HCT116 (cell line): ENCODE measurements at regions not wholly inside any gene's neighbourhood (a gene's known extent, or its start where the extent isn't known, plus 50 kb on each side); places are given as distances from the start of the nearest gene placed in this dataset.

Source experiments
- CEBPB ChIP-seq: IDR thresholded peaks from 2 replicates; pipeline ENCODE4 v1.6.1; 2012; ENCODE audit warnings: low read depth
- EZH2phosphoT487 ChIP-seq: fragments of 200-600 bp; IDR thresholded peaks from 2 replicates; pipeline ENCODE4 v1.6.1; 2018; ENCODE audit warnings: antibody characterized with exemption, borderline replicate concordance
- ZNF274 ChIP-seq: fragments of 200-500 bp; sonication (Bioruptor generic); IDR thresholded peaks from 2 replicates; pipeline ENCODE4 v1.6.1; 2014; ENCODE audit warnings: mild to moderate bottlenecking, low read depth, low read length, inconsistent platforms
- TF ChIP-seq, protein P1 (sequence below), 3 experiments: fragments of 200-600 bp in 1 of 3; sonication (generic) in 1 of 3; IDR thresholded peaks in 2 of 3; conservative IDR thresholded peaks in 1 of 3; 2 replicates each; pipeline ENCODE4 v1.5.1; 2012 to 2017; ENCODE audit warnings: low read depth in 2 of 3, low read length in 2 of 3, antibody characterized with exemption in 1 of 3, borderline replicate concordance in 1 of 3, control low read depth in 1 of 3, mild to moderate bottlenecking in 1 of 3, mixed read lengths in 1 of 3, mixed run types in 1 of 3, moderate library complexity in 1 of 3; ENCODE audit not compliant: insufficient read depth in 1 of 3

DNA sequence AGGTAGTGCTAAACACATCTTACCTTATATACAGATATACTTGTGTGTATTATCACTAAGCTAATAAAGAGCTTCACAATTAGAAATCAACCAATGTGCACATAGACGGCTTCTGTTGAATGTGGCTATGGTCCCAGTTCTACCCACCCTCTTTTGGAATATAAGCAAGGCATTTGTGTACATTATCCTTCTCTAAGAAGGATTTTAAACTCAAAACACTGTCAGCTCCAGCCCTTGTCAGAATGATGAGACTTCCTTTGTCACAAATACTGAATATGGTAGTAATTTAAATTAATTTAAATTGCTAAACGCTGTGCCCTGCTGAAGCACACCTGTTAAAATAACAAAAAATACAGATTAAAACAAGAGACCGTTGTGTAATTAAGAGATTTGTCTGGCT lies 107.9 kb upstream of the GRAMD2B start:
- TF ChIP-seq EZH2phosphoT487, result no peak
- TF ChIP-seq ZNF274, result no peak
- TF ChIP-seq, protein P1, sequence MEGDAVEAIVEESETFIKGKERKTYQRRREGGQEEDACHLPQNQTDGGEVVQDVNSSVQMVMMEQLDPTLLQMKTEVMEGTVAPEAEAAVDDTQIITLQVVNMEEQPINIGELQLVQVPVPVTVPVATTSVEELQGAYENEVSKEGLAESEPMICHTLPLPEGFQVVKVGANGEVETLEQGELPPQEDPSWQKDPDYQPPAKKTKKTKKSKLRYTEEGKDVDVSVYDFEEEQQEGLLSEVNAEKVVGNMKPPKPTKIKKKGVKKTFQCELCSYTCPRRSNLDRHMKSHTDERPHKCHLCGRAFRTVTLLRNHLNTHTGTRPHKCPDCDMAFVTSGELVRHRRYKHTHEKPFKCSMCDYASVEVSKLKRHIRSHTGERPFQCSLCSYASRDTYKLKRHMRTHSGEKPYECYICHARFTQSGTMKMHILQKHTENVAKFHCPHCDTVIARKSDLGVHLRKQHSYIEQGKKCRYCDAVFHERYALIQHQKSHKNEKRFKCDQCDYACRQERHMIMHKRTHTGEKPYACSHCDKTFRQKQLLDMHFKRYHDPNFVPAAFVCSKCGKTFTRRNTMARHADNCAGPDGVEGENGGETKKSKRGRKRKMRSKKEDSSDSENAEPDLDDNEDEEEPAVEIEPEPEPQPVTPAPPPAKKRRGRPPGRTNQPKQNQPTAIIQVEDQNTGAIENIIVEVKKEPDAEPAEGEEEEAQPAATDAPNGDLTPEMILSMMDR (IDR thresholded peaks at IDR 0.05 in 2 of 3, conservative IDR thresholded peaks at IDR 0.05 in 1 of 3; ENCODE audit: borderline replicate concordance in 1 of 3, insufficient read depth in 1 of 3, low read depth in 2 of 3, low read length in 2 of 3), result no peak
- TF ChIP-seq CEBPB, result no peak
